Astrocyte (in vitro differentiated cells and primary cell): ENCODE measurements at regions not wholly inside any gene's neighbourhood (a gene's known extent, or its start where the extent isn't known, plus 50 kb on each side); places are given as distances from the start of the nearest gene placed in this dataset.

Experiments
- DNase-seq: peaks from one replicate; pipeline ENCODE4 v3.0.0-alpha.2; 2010; ENCODE audit warnings: low read depth
- FAIRE-seq: peaks from 2 replicates; lab custom pipeline; 2011; peaks lifted over from hg19 to GRCh38; lab: Jason Lieb, UNC
- H2AFZ ChIP-seq: 2 replicates; pipeline ENCODE4 v1.6.0; 2012; ENCODE audit warnings: low read depth, low read length, inconsistent platforms
- H3K27ac ChIP-seq: 2 replicates; pipeline ENCODE4 v1.5.1; 2011; ENCODE audit warnings: low read depth, low read length, inconsistent platforms
- H3K27me3 ChIP-seq: 2 replicates; pipeline ENCODE4 v1.6.0; 2011; ENCODE audit warnings: low read length, inconsistent platforms; ENCODE audit not compliant: insufficient read depth
- H3K36me3 ChIP-seq: 2 replicates; pipeline ENCODE4 v1.5.1; 2011; ENCODE audit warnings: low read length, inconsistent platforms; ENCODE audit not compliant: insufficient read depth
- H3K4me1 ChIP-seq: 2 replicates; pipeline ENCODE4 v1.5.1; 2011; ENCODE audit warnings: low read length, inconsistent platforms; ENCODE audit not compliant: insufficient read depth
- H3K4me2 ChIP-seq: 2 replicates; pipeline ENCODE4 v1.6.0; 2012; ENCODE audit warnings: low read length, inconsistent platforms
- H3K4me3 ChIP-seq: 2 replicates; pipeline ENCODE4 v1.5.1; 2011; ENCODE audit warnings: low read depth, mild to moderate bottlenecking, low read length, inconsistent platforms; ENCODE audit not compliant: insufficient read depth
- H3K79me2 ChIP-seq: 2 replicates; pipeline ENCODE4 v1.6.0; 2012; ENCODE audit warnings: mild to moderate bottlenecking, low read length, inconsistent platforms; ENCODE audit not compliant: insufficient read depth
- H3K9ac ChIP-seq: 2 replicates; pipeline ENCODE4 v1.6.0; 2012; ENCODE audit warnings: mild to moderate bottlenecking, low read length, inconsistent platforms
- H3K9me3 ChIP-seq: 2 replicates; pipeline ENCODE4 v1.5.1; 2012; ENCODE audit warnings: low read depth, mild to moderate bottlenecking, low read length, inconsistent platforms; ENCODE audit not compliant: insufficient read depth
- H4K20me1 ChIP-seq: 2 replicates; pipeline ENCODE4 v1.6.0; 2012; ENCODE audit warnings: low read length, inconsistent platforms; ENCODE audit not compliant: insufficient read depth
- H3K27ac Mint-ChIP-seq: one replicate; pipeline ENCODE4 v1.8.0; 2021; ENCODE audit warnings: mild to moderate bottlenecking, mixed read lengths; ENCODE audit not compliant: unreplicated experiment
- H3K27me3 Mint-ChIP-seq: one replicate; pipeline ENCODE4 v1.8.0; 2021; ENCODE audit warnings: low read depth, mixed read lengths; ENCODE audit not compliant: unreplicated experiment
- H3K36me3 Mint-ChIP-seq: one replicate; pipeline ENCODE4 v1.8.0; 2021; ENCODE audit warnings: low read depth, mixed read lengths; ENCODE audit not compliant: unreplicated experiment
- H3K4me1 Mint-ChIP-seq: one replicate; pipeline ENCODE4 v1.8.0; 2021; ENCODE audit warnings: low read depth, mixed read lengths; ENCODE audit not compliant: unreplicated experiment
- H3K4me3 Mint-ChIP-seq: one replicate; pipeline ENCODE4 v1.8.0; 2021; ENCODE audit warnings: mild to moderate bottlenecking, moderate library complexity, mixed read lengths; ENCODE audit not compliant: unreplicated experiment
- H3K9me3 Mint-ChIP-seq: one replicate; pipeline ENCODE4 v1.8.0; 2021; ENCODE audit warnings: mild to moderate bottlenecking, mixed read lengths; ENCODE audit not compliant: unreplicated experiment
- CTCF ChIP-seq: IDR thresholded peaks from 2 replicates; pipeline ENCODE4 v1.5.1; 2011; ENCODE audit warnings: low read depth, mild to moderate bottlenecking, inconsistent platforms, low read length, moderate library complexity; ENCODE audit not compliant: insufficient read depth
- EZH2 ChIP-seq: IDR thresholded peaks from 2 replicates; pipeline ENCODE4 v1.6.1; 2012; ENCODE audit warnings: mild to moderate bottlenecking, low read length, inconsistent platforms; ENCODE audit not compliant: insufficient read depth

- Histone ChIP-seq H3K4me2 (no peak overlapping the region), H3K36me3 (no peaks in the 10 kb centered on the region), H3K4me1 (no peaks in the 10 kb centered on the region), H3K9ac (no peak overlapping the region), H3K9me3 (no peaks in the 10 kb centered on the region), H3K27me3 (no peaks in the 10 kb centered on the region), H3K27ac (no peak overlapping the region), H2AFZ (no peak overlapping the region), H4K20me1 (no peaks in the 10 kb centered on the region), H3K79me2 (no peaks in the 10 kb centered on the region), H3K4me3 (no peak overlapping the region)
- Mint-ChIP-seq H3K9me3 (no peaks in the 10 kb centered on the region), H3K27me3 (peaks cover 44% of the 10 kb centered on the region), H3K36me3 (no peaks in the 10 kb centered on the region), H3K27ac (no peak overlapping the region), H3K4me1 (no peaks in the 10 kb centered on the region), H3K4me3 (no peak overlapping the region)
- FAIRE-seq (no peak), DNase-seq (no peak)
- TF ChIP-seq CTCF (no peak), EZH2 (no peak)
Observed at GRCh38 chr19:30920222-30920621, 429.0 kb downstream of the TSHZ3 start.

GRCh38 chr19:30919737-30920136 is 429.5 kb downstream of the TSHZ3 start:
- Mint-ChIP-seq H3K27ac (no peak overlapping the region), H3K9me3 (no peaks in the 10 kb centered on the region), H3K36me3 (no peaks in the 10 kb centered on the region), H3K27me3 (peaks cover 40% of the 10 kb centered on the region), H3K4me3 (no peak overlapping the region), H3K4me1 (no peaks in the 10 kb centered on the region)
- H3K27me3 ChIP-seq: no peaks in the 10 kb centered on the region
- FAIRE-seq (no peak), DNase-seq (no peak)
- H3K27ac ChIP-seq: no peak overlapping the region
- H3K9me3 ChIP-seq: no peaks in the 10 kb centered on the region
- no peaks in the 10 kb centered on the region for H3K79me2 ChIP-seq
- TF ChIP-seq EZH2 (no peak), CTCF (no peak)
- no peak overlapping the region for H3K4me2 ChIP-seq
- H4K20me1 ChIP-seq: no peaks in the 10 kb centered on the region
- no peak overlapping the region for H3K4me3 ChIP-seq
- H3K4me1 ChIP-seq: no peaks in the 10 kb centered on the region
- H3K36me3 ChIP-seq: no peaks in the 10 kb centered on the region
- no peak overlapping the region for H2AFZ ChIP-seq
- H3K9ac ChIP-seq: no peak overlapping the region

- H3K36me3 ChIP-seq: no peaks in the 10 kb centered on the region
- TF ChIP-seq CTCF: no peak
- no peak for TF ChIP-seq EZH2
- H3K9me3 ChIP-seq: no peaks in the 10 kb centered on the region
- H3K4me3 ChIP-seq: no peak overlapping the region
- H3K27me3 Mint-ChIP-seq: peaks cover 37% of the 10 kb centered on the region
- H3K27ac ChIP-seq: no peak overlapping the region
- no peaks in the 10 kb centered on the region for H3K4me1 Mint-ChIP-seq
- no peaks in the 10 kb centered on the region for H3K4me1 ChIP-seq
- no peak overlapping the region for H3K27ac Mint-ChIP-seq
- no peaks in the 10 kb centered on the region for H4K20me1 ChIP-seq
- H3K4me2 ChIP-seq: no peak overlapping the region
- H3K79me2 ChIP-seq: no peaks in the 10 kb centered on the region
- H3K4me3 Mint-ChIP-seq: no peak overlapping the region
- FAIRE-seq (no peak), DNase-seq (no peak)
- H3K36me3 Mint-ChIP-seq: no peaks in the 10 kb centered on the region
- H3K27me3 ChIP-seq: no peaks in the 10 kb centered on the region
- no peaks in the 10 kb centered on the region for H3K9me3 Mint-ChIP-seq
- H3K9ac ChIP-seq: no peak overlapping the region
- no peak overlapping the region for H2AFZ ChIP-seq
Observed at GRCh38 chr19:30916238-30916637, 433.0 kb downstream of the TSHZ3 start.
